Cardiac septum (tissue), 1 donor: ENCODE measurements at regions not wholly inside any gene's neighbourhood (a gene's known extent, or its start where the extent isn't known, plus 50 kb on each side); places are given as distances from the start of the nearest gene placed in this dataset.
"Not testable (repeated sequence)": the region's sequence is repeated elsewhere in the genome, so short reads cannot be mapped to it uniquely, and the experiment has no call there.

Experiments
- DNase-seq: peaks from one replicate; pipeline ENCODE4 v3.0.0-alpha.2; 2020; ENCODE audit warnings: low spot score
- intact Hi-C: fragments of 100-400 bp; cut with DNase I; formaldehyde crosslinking; loops from one replicate; pipeline ENCODE4 v1.14.0; 2022
- donor health status: DM: no; HTN: no; CAD: no.

- DNase-seq, intact Hi-C loops: not testable (repeated sequence)
Measured at GRCh38 chr5:129294216-129294615, 165.9 kb upstream of the ADAMTS19 start.

GRCh38 chr5:129306725-129307124 lies 153.4 kb upstream of the ADAMTS19 start:
- intact Hi-C loops, result no loop called here
- no peak for DNase-seq

GRCh38 chr5:129322968-129323367 lies 137.1 kb upstream of the ADAMTS19 start:
- intact Hi-C loops, result no loop called here
- no peak for DNase-seq

GRCh38 chr5:129341306-129341705 lies 118.8 kb upstream of the ADAMTS19 start:
- no peak for DNase-seq
- intact Hi-C loops, result no loop called here

GRCh38 chr5:129342796-129343195 lies 117.3 kb upstream of the ADAMTS19 start:
- intact Hi-C loops, result no loop called here
- DNase-seq, result no peak

- DNase-seq, result no peak
- intact Hi-C loops, result no loop called here
Measured at GRCh38 chr5:129345213-129345924, 114.7 kb upstream of the ADAMTS19 start.

- no peak for DNase-seq
- intact Hi-C loops, result no loop called here
Measured at GRCh38 chr5:129356846-129357245, 103.3 kb upstream of the ADAMTS19 start.

- no peak for DNase-seq
Measured at GRCh38 chr5:129358069-129358468, 102.0 kb upstream of the ADAMTS19 start.

GRCh38 chr5:129359450-129359849 lies 100.6 kb upstream of the ADAMTS19 start:
- intact Hi-C loops, result no loop called here
- DNase-seq, result no peak

More at GRCh38 chr5:129358069-129358468, 102.0 kb upstream of the ADAMTS19 start:
- intact Hi-C loops, result no loop called here

- intact Hi-C loops, result no loop called here
- DNase-seq, result no peak
Measured at GRCh38 chr5:129361441-129362025, 98.6 kb upstream of the ADAMTS19 start.

GRCh38 chr5:129362456-129362855 lies 97.6 kb upstream of the ADAMTS19 start:
- intact Hi-C loops, result no loop called here
- no peak for DNase-seq

- DNase-seq, result no peak
Measured at GRCh38 chr5:129363991-129364390, 96.1 kb upstream of the ADAMTS19 start.

GRCh38 chr5:129367883-129368282 lies 92.2 kb upstream of the ADAMTS19 start:
- intact Hi-C loops, result no loop called here
- no peak for DNase-seq

More at GRCh38 chr5:129363991-129364390, 96.1 kb upstream of the ADAMTS19 start:
- intact Hi-C loops, result no loop called here

- intact Hi-C loops, result no loop called here
- no peak for DNase-seq
Measured at GRCh38 chr5:129372025-129372424, 88.1 kb upstream of the ADAMTS19 start.

GRCh38 chr5:129377504-129377903 lies 82.6 kb upstream of the ADAMTS19 start:
- no peak for DNase-seq
- intact Hi-C loops, result no loop called here

GRCh38 chr5:129378961-129379360 lies 81.1 kb upstream of the ADAMTS19 start:
- DNase-seq, result no peak
- intact Hi-C loops, result no loop called here

GRCh38 chr5:129379406-129379805 lies 80.7 kb upstream of the ADAMTS19 start:
- no peak for DNase-seq
- intact Hi-C loops, result no loop called here

GRCh38 chr5:129382921-129383672 lies 77.0 kb upstream of the ADAMTS19 start:
- DNase-seq, result no peak
- intact Hi-C loops, result no loop called here

GRCh38 chr5:129384193-129384592 lies 75.9 kb upstream of the ADAMTS19 start:
- intact Hi-C loops, result no loop called here
- no peak for DNase-seq

- intact Hi-C loops, result no loop called here
- DNase-seq, result no peak
Measured at GRCh38 chr5:129384736-129385135, 75.4 kb upstream of the ADAMTS19 start.

- no peak for DNase-seq
- intact Hi-C loops, result no loop called here
Measured at GRCh38 chr5:129387944-129388343, 72.2 kb upstream of the ADAMTS19 start.
